Memory B cell (primary cell): ENCODE measurements at regions not wholly inside any gene's neighbourhood (a gene's known extent, or its start where the extent isn't known, plus 50 kb on each side); places are given as distances from the start of the nearest gene placed in this dataset.

Source experiments
- ATAC-seq: fragments of 150-1000 bp; cut with Tn5 transposase; 2 replicates; pipeline ENCODE4 v1.10.0; 2021; ENCODE audit warnings: low read depth, mild to moderate bottlenecking, moderate library complexity
- DNase-seq, 2 donors: peaks; one replicate each; pipeline ENCODE4 v3.0.0; 2022; ENCODE audit warnings: low spot score in 2 of 2
- H3K27ac Mint-ChIP-seq: one replicate; pipeline ENCODE4 v1.8.0; 2022; ENCODE audit warnings: mild to moderate bottlenecking, moderate library complexity, mixed read lengths
- H3K27me3 Mint-ChIP-seq: one replicate; pipeline ENCODE4 v1.8.0; 2022; ENCODE audit warnings: mixed read lengths
- H3K36me3 Mint-ChIP-seq: one replicate; pipeline ENCODE4 v1.8.0; 2022; ENCODE audit warnings: mild to moderate bottlenecking, mixed read lengths
- H3K4me1 Mint-ChIP-seq: one replicate; pipeline ENCODE4 v1.8.0; 2022; ENCODE audit warnings: mixed read lengths
- H3K4me3 Mint-ChIP-seq: one replicate; pipeline ENCODE4 v1.8.0; 2022; ENCODE audit warnings: mild to moderate bottlenecking, moderate library complexity, mixed read lengths
- H3K9me3 Mint-ChIP-seq: one replicate; pipeline ENCODE4 v1.8.0; 2022; ENCODE audit warnings: mixed read lengths

GRCh38 chr18:29198834-29199233, 1021.9 kb upstream of the CDH2 start:
- no peaks in the 10 kb centered on the region for H3K36me3 Mint-ChIP-seq
- H3K4me3 Mint-ChIP-seq = no peak overlapping the region
- ATAC-seq = no peak
- H3K4me1 Mint-ChIP-seq = no peaks in the 10 kb centered on the region
- no peak overlapping the region for H3K27ac Mint-ChIP-seq
- DNase-seq = no peak
- no peaks in the 10 kb centered on the region for H3K27me3 Mint-ChIP-seq
- peaks cover 6% of the 10 kb centered on the region for H3K9me3 Mint-ChIP-seq

- Mint-ChIP-seq H3K27ac (no peak overlapping the region), H3K4me1 (no peaks in the 10 kb centered on the region)
- ATAC-seq = no peak
These were observed 1019.4 kb upstream of the CDH2 start for GRCh38 chr18:29196307-29196706.

GRCh38 chr18:29191263-29191662, 1014.3 kb upstream of the CDH2 start:
- H3K36me3 Mint-ChIP-seq = no peaks in the 10 kb centered on the region
- DNase-seq (no peak), ATAC-seq (no peak)
- no peak overlapping the region for H3K27ac Mint-ChIP-seq
- H3K4me3 Mint-ChIP-seq = no peak overlapping the region
- H3K4me1 Mint-ChIP-seq = no peaks in the 10 kb centered on the region
- peaks cover 5% of the 10 kb centered on the region for H3K9me3 Mint-ChIP-seq
- no peaks in the 10 kb centered on the region for H3K27me3 Mint-ChIP-seq

More at GRCh38 chr18:29196307-29196706, 1019.4 kb upstream of the CDH2 start:
- Mint-ChIP-seq H3K4me3 (no peak overlapping the region), H3K27me3 (no peaks in the 10 kb centered on the region), H3K36me3 (no peaks in the 10 kb centered on the region), H3K9me3 (peaks cover 9% of the 10 kb centered on the region)
- DNase-seq = no peak

GRCh38 chr18:29188760-29189159, 1011.8 kb upstream of the CDH2 start:
- Mint-ChIP-seq H3K9me3 (peaks cover 5% of the 10 kb centered on the region), H3K4me3 (no peak overlapping the region), H3K4me1 (no peaks in the 10 kb centered on the region), H3K27me3 (no peaks in the 10 kb centered on the region), H3K36me3 (no peaks in the 10 kb centered on the region), H3K27ac (no peak overlapping the region)
- ATAC-seq = no peak
- DNase-seq = no peak

GRCh38 chr18:29185801-29186200, 1008.9 kb upstream of the CDH2 start:
- H3K27ac Mint-ChIP-seq = no peak overlapping the region
- DNase-seq (no peak), ATAC-seq (no peak)
- H3K27me3 Mint-ChIP-seq = no peaks in the 10 kb centered on the region
- no peaks in the 10 kb centered on the region for H3K36me3 Mint-ChIP-seq
- peaks cover 2% of the 10 kb centered on the region for H3K9me3 Mint-ChIP-seq
- H3K4me3 Mint-ChIP-seq = no peak overlapping the region
- no peaks in the 10 kb centered on the region for H3K4me1 Mint-ChIP-seq

DNA sequence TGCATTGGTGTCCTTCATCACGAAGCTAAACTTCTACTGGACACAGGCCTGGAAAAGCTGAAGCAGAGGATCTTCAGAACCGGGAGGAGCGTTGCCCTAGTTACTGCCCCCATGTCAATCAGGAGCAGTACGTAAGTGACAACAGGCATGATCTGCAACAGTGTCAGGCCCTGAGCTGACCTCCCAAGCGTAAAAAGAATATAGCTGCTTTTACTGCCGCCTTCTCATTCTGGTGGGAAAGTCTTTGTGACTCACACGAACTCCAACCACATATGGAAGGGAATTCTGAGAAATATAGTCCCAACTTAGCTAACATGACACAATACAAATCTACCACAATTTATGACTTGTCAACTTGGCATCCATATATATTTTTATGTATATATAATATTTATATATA, 1007.7 kb upstream of the CDH2 start:
- DNase-seq (no peak), ATAC-seq (no peak)
- Mint-ChIP-seq H3K27me3 (no peaks in the 10 kb centered on the region), H3K4me1 (no peaks in the 10 kb centered on the region), H3K4me3 (no peak overlapping the region), H3K36me3 (no peaks in the 10 kb centered on the region), H3K9me3 (peaks cover under 1% of the 10 kb centered on the region), H3K27ac (no peak overlapping the region)

GRCh38 chr18:29181151-29181901, 1004.4 kb upstream of the CDH2 start:
- DNase-seq = no peak
- Mint-ChIP-seq H3K9me3 (peaks cover 2% of the 10 kb centered on the region), H3K4me1 (no peaks in the 10 kb centered on the region), H3K36me3 (no peaks in the 10 kb centered on the region), H3K4me3 (no peak overlapping the region), H3K27ac (no peak overlapping the region), H3K27me3 (no peaks in the 10 kb centered on the region)
- no peak for ATAC-seq

- Mint-ChIP-seq H3K27ac (no peak overlapping the region), H3K36me3 (no peaks in the 10 kb centered on the region)
These were observed 999.8 kb upstream of the CDH2 start for GRCh38 chr18:29176681-29177080.

GRCh38 chr18:29174891-29175290, 998.0 kb upstream of the CDH2 start:
- H3K27ac Mint-ChIP-seq = no peak overlapping the region
- H3K27me3 Mint-ChIP-seq = no peaks in the 10 kb centered on the region
- DNase-seq = no peak
- ATAC-seq = no peak
- no peak overlapping the region for H3K4me3 Mint-ChIP-seq
- H3K9me3 Mint-ChIP-seq = peaks cover 4% of the 10 kb centered on the region
- no peaks in the 10 kb centered on the region for H3K36me3 Mint-ChIP-seq
- H3K4me1 Mint-ChIP-seq = no peaks in the 10 kb centered on the region

More at GRCh38 chr18:29176681-29177080, 999.8 kb upstream of the CDH2 start:
- no peak overlapping the region for H3K4me3 Mint-ChIP-seq
- peaks cover 2% of the 10 kb centered on the region for H3K9me3 Mint-ChIP-seq
- no peaks in the 10 kb centered on the region for H3K4me1 Mint-ChIP-seq
- DNase-seq = no peak
- ATAC-seq = no peak
- no peaks in the 10 kb centered on the region for H3K27me3 Mint-ChIP-seq

- ATAC-seq (no peak), DNase-seq (no peak)
- Mint-ChIP-seq H3K4me1 (no peaks in the 10 kb centered on the region), H3K27ac (no peak overlapping the region), H3K4me3 (no peak overlapping the region), H3K27me3 (no peaks in the 10 kb centered on the region), H3K36me3 (no peaks in the 10 kb centered on the region), H3K9me3 (peaks cover 3% of the 10 kb centered on the region)
These were observed 995.8 kb upstream of the CDH2 start for GRCh38 chr18:29172756-29173067.

GRCh38 chr18:29171892-29172755, 995.2 kb upstream of the CDH2 start:
- DNase-seq = no peak
- Mint-ChIP-seq H3K27ac (no peak overlapping the region), H3K9me3 (peaks cover 3% of the 10 kb centered on the region), H3K36me3 (no peaks in the 10 kb centered on the region), H3K27me3 (no peaks in the 10 kb centered on the region), H3K4me3 (no peak overlapping the region), H3K4me1 (no peaks in the 10 kb centered on the region)
- no peak for ATAC-seq

GRCh38 chr18:29169599-29169998, 992.7 kb upstream of the CDH2 start:
- DNase-seq = no peak
- Mint-ChIP-seq H3K9me3 (peaks cover 3% of the 10 kb centered on the region), H3K4me1 (no peaks in the 10 kb centered on the region), H3K4me3 (no peak overlapping the region), H3K27me3 (no peaks in the 10 kb centered on the region), H3K27ac (no peak overlapping the region), H3K36me3 (no peaks in the 10 kb centered on the region)
- no peak for ATAC-seq

GRCh38 chr18:29164993-29165599, 988.2 kb upstream of the CDH2 start:
- H3K36me3 Mint-ChIP-seq = no peaks in the 10 kb centered on the region
- no peaks in the 10 kb centered on the region for H3K4me1 Mint-ChIP-seq
- no peak for ATAC-seq
- no peak overlapping the region for H3K27ac Mint-ChIP-seq
- H3K4me3 Mint-ChIP-seq = no peak overlapping the region
- no peaks in the 10 kb centered on the region for H3K27me3 Mint-ChIP-seq
- H3K9me3 Mint-ChIP-seq = peaks cover 1% of the 10 kb centered on the region
- no peak for DNase-seq

- no peaks in the 10 kb centered on the region for H3K36me3 Mint-ChIP-seq
- DNase-seq = no peak
- ATAC-seq = no peak
- peaks cover 1% of the 10 kb centered on the region for H3K9me3 Mint-ChIP-seq
- H3K27me3 Mint-ChIP-seq = no peaks in the 10 kb centered on the region
- no peak overlapping the region for H3K4me3 Mint-ChIP-seq
- no peaks in the 10 kb centered on the region for H3K4me1 Mint-ChIP-seq
- H3K27ac Mint-ChIP-seq = no peak overlapping the region
These were observed 987.2 kb upstream of the CDH2 start for GRCh38 chr18:29164020-29164706.
